HepG2 (cell line): ENCODE measurements at regions not wholly inside any gene's neighbourhood (a gene's known extent, or its start where the extent isn't known, plus 50 kb on each side); places are given as distances from the start of the nearest gene placed in this dataset.

Experiments
- ATAC-seq: fragments of 200-7000 bp; cut with Tn5 transposase; 3 replicates; pipeline ENCODE4 v1.9.1; 2020; ENCODE audit warnings: mild to moderate bottlenecking, moderate library complexity
- BruUV-seq: library from RNA; stranded (reverse); fragments of 400-500 nt; replicated peaks from 2 replicates; lab custom pipeline; 2021; lab: Mats Ljungman, UMichigan
- CTCF ChIA-PET: fragments of 300-600 bp; formaldehyde crosslinking; extraction: SDS; loops from one replicate; lab custom pipeline; 2021; ENCODE audit warnings: low total read pairs, inconsistent platforms, low intra/inter-chr PET ratio; lab: Yijun Ruan, JAX
- POLR2A ChIA-PET: fragments of 350-600 bp; sonication (Branson Sonifier 250); formaldehyde crosslinking; loops from one replicate; lab custom pipeline; 2020; ENCODE audit warnings: antibody characterized with exemption, inconsistent platforms; lab: Yijun Ruan, JAX
- DNase-seq: peaks from one replicate; pipeline ENCODE4 v3.0.0-alpha.2; 2015; ENCODE audit warnings: low spot score
- FAIRE-seq: peaks from 3 replicates; lab custom pipeline; 2011; peaks lifted over from hg19 to GRCh38; lab: Jason Lieb, UNC
- H2AFZ ChIP-seq: one replicate; pipeline ENCODE4 v1.6.1; 2011; ENCODE audit warnings: low read length, inconsistent platforms
- H3K27ac ChIP-seq: fragments of 300-600 bp; 3 replicates; pipeline ENCODE4 v1.8.0; 2011; ENCODE audit warnings: mixed run types, mild to moderate bottlenecking, mixed read lengths, low read length, inconsistent platforms; ENCODE audit not compliant: insufficient read depth; ENCODE audit errors: extremely low read length
- H3K27me3 ChIP-seq, 2 experiments: fragments of 200-600 bp in 1 of 2; 2 replicates in 1 of 2; 3 replicates in 1 of 2; pipeline versions ENCODE4 v1.6.0 to v1.8.0; 2011; ENCODE audit warnings: low read length in 2 of 2, mild to moderate bottlenecking in 2 of 2, moderate library complexity in 2 of 2, inconsistent platforms in 1 of 2; ENCODE audit not compliant: insufficient read depth in 2 of 2, control insufficient read depth in 1 of 2
- H3K36me3 ChIP-seq, 2 experiments: fragments of 200-600 bp in 1 of 2; replicated peaks in 1 of 2; 2 replicates in 1 of 2; 3 replicates in 1 of 2; pipeline versions ENCODE4 v1.5.1 to v1.8.0; 2011; ENCODE audit warnings: low read length in 2 of 2, inconsistent platforms in 1 of 2; ENCODE audit not compliant: insufficient read depth in 2 of 2, control insufficient read depth in 1 of 2
- H3K4me1 ChIP-seq: 2 replicates; pipeline ENCODE4 v1.5.1; 2012; ENCODE audit warnings: low read length, inconsistent platforms; ENCODE audit not compliant: insufficient read depth
- H3K4me2 ChIP-seq: 2 replicates; pipeline ENCODE4 v1.6.0; 2011; ENCODE audit warnings: low read depth, low read length, inconsistent platforms
- H3K4me3 ChIP-seq, 3 experiments: fragments of 200-600 bp in 1 of 3; sonication (generic), shearing (Covaris generic) in 1 of 3; replicated peaks in 1 of 3; 2 replicates each; pipeline ENCODE4 v1.5.1; 2011 to 2016; ENCODE audit warnings: low read length in 3 of 3, inconsistent platforms in 2 of 3, low read depth in 2 of 3, mild to moderate bottlenecking in 2 of 3, control low read depth in 1 of 3, mixed read lengths in 1 of 3; ENCODE audit not compliant: insufficient read depth in 1 of 3
- H3K79me2 ChIP-seq: one replicate; pipeline ENCODE4 v1.6.1; 2011; ENCODE audit warnings: low read length, inconsistent platforms; ENCODE audit not compliant: insufficient read depth
- H3K9ac ChIP-seq: 2 replicates; pipeline ENCODE4 v1.6.0; 2011; ENCODE audit warnings: mild to moderate bottlenecking, low read depth, low read length, inconsistent platforms; ENCODE audit not compliant: insufficient read depth
- H3K9me3 ChIP-seq: 2 replicates; pipeline ENCODE4 v1.5.1; 2012; ENCODE audit warnings: mild to moderate bottlenecking, low read length
- H4K20me1 ChIP-seq: 2 replicates; pipeline ENCODE4 v1.6.0; 2011; ENCODE audit warnings: inconsistent platforms, mild to moderate bottlenecking, low read length, moderate library complexity; ENCODE audit not compliant: insufficient read depth
- CAMTA2 ChIP-seq: sonication (generic); formaldehyde crosslinking; IDR thresholded peaks from 2 replicates; pipeline ENCODE4 v1.4.0; 2020; ENCODE audit warnings: mild to moderate bottlenecking, missing genetic modification reagents, borderline replicate concordance
- GATAD2A ChIP-seq: IDR thresholded peaks from 2 replicates; pipeline ENCODE4 v1.6.1; 2016
- IKZF5 ChIP-seq: IDR thresholded peaks from 2 replicates; pipeline ENCODE4 v1.6.1; 2018; ENCODE audit warnings: missing genetic modification reagents, mild to moderate bottlenecking, missing compliant biosample characterization
- MED1 ChIP-seq: sonication (generic); formaldehyde crosslinking; IDR thresholded peaks from 2 replicates; pipeline ENCODE4 v1.4.0; 2020; ENCODE audit warnings: missing genetic modification reagents
- MYPOP ChIP-seq: sonication (generic); formaldehyde crosslinking; IDR thresholded peaks from 2 replicates; pipeline ENCODE4 v1.8.1; 2023; ENCODE audit warnings: mild to moderate bottlenecking, moderate library complexity, missing genetic modification reagents
- SIX4 ChIP-seq: sonication (generic); formaldehyde crosslinking; IDR thresholded peaks from 2 replicates; pipeline ENCODE4 v1.4.0; 2020; ENCODE audit warnings: missing genetic modification reagents
- ZBTB44 ChIP-seq: sonication (generic); formaldehyde crosslinking; IDR thresholded peaks from 2 replicates; pipeline ENCODE4 v1.4.0; 2020; ENCODE audit warnings: missing genetic modification reagents
- ZC3H13 ChIP-seq: sonication (generic); formaldehyde crosslinking; IDR thresholded peaks from 2 replicates; pipeline ENCODE4 v1.8.1; 2023; ENCODE audit warnings: mild to moderate bottlenecking, missing genetic modification reagents, moderate library complexity
- ZNF17 ChIP-seq: sonication (generic); formaldehyde crosslinking; IDR thresholded peaks from 2 replicates; pipeline ENCODE4 v1.5.0; 2020; ENCODE audit warnings: mild to moderate bottlenecking, missing genetic modification reagents
- ZNF563 ChIP-seq: sonication (generic); formaldehyde crosslinking; IDR thresholded peaks from 2 replicates; pipeline ENCODE4 v1.8.0; 2022; ENCODE audit warnings: mild to moderate bottlenecking, moderate library complexity, missing genetic modification reagents
- ZNF800 ChIP-seq: sonication (generic); formaldehyde crosslinking; IDR thresholded peaks from 2 replicates; pipeline ENCODE4 v1.4.0; 2020; ENCODE audit warnings: missing genetic modification reagents
- ZSCAN12 ChIP-seq: sonication (generic); formaldehyde crosslinking; IDR thresholded peaks from 2 replicates; pipeline ENCODE4 v1.9.0; 2021; ENCODE audit warnings: mild to moderate bottlenecking, missing genetic modification reagents
- WGBS: methylation state at CpG from one replicate; pipeline ENCODE4 v1.1.6; 2017; ENCODE audit warnings: low lambda C conversion rate; 5-methylcytosine and 5-hydroxymethylcytosine counted together
- in situ Hi-C: cut with HindIII; loops from 2 replicates; pipeline ENCODE4 v1.10.0; 2017; ENCODE audit warnings: low pct_unique_long_range_greater_than_20kb; ENCODE audit not compliant: extremely low pct_ligation_motif_present
- intact Hi-C: fragments of 100-400 bp; cut with micrococcal nuclease; formaldehyde crosslinking; loops from one replicate; pipeline ENCODE4 v1.10.0; 2022; ENCODE audit not compliant: unreplicated experiment

GRCh38 chr19:20422216-20423205 is 143.1 kb downstream of the ZNF737 start:
- in situ Hi-C loops (no loop called here), intact Hi-C loops (no loop called here)
- Histone ChIP-seq H2AFZ (no peak overlapping the region), H3K27me3 (no peaks in the 10 kb centered on the region), H3K4me3 (no peak overlapping the region), H3K27ac (no peak overlapping the region), H3K4me2 (no peak overlapping the region), H3K9ac (no peak overlapping the region), H3K36me3 (no peaks in the 10 kb centered on the region), H3K79me2 (no peaks in the 10 kb centered on the region), H3K4me1 (no peaks in the 10 kb centered on the region), H4K20me1 (no peaks in the 10 kb centered on the region), H3K9me3 (peaks cover 89% of the 10 kb centered on the region)
- ChIA-PET POLR2A (no interaction called here), CTCF (no interaction called here)
- no peak for DNase-seq
- BruUV-seq: no TSS peak
- no peak for FAIRE-seq
- ATAC-seq: no peak
- 50% methylated on average over 22 of the region's 22 CpGs for WGBS
- TF ChIP-seq SIX4: no peak
- TF ChIP-seq MED1 (CRISPR knock-in tag): no peak
- no peak for TF ChIP-seq IKZF5 (CRISPR knock-in tag)
- no peak for TF ChIP-seq GATAD2A (CRISPR knock-in tag)
- TF ChIP-seq ZBTB44 (CRISPR knock-in tag): no peak
- no peak for TF ChIP-seq CAMTA2 (CRISPR knock-in tag)
- no peak for TF ChIP-seq ZC3H13 (CRISPR knock-in tag)
- no peak for TF ChIP-seq ZSCAN12 (CRISPR knock-in tag)
- TF ChIP-seq ZNF800 (CRISPR knock-in tag): no peak
- no peak for TF ChIP-seq ZNF563
- TF ChIP-seq MYPOP (CRISPR knock-in tag): no peak
- no peak for TF ChIP-seq ZNF17 (CRISPR knock-in tag)
